HG03442 (cell line): ENCODE measurements at regions not wholly inside any gene's neighbourhood (a gene's known extent, or its start where the extent isn't known, plus 50 kb on each side); places are given as distances from the start of the nearest gene placed in this dataset.
"Not testable (repeated sequence)": the region's sequence is repeated elsewhere in the genome, so short reads cannot be mapped to it uniquely, and the experiment has no call there.

Experiments
- ATAC-seq: cut with Tn5 transposase; IDR thresholded peaks from one replicate; pipeline ENCODE4 v1.9.1; 2021; ENCODE audit warnings: mild to moderate bottlenecking, moderate library complexity; ENCODE audit not compliant: unreplicated experiment

GRCh38 chr6:144572541-144572940 lies 287.4 kb downstream of the UTRN start:
- not testable (repeated sequence) for ATAC-seq

DNA sequence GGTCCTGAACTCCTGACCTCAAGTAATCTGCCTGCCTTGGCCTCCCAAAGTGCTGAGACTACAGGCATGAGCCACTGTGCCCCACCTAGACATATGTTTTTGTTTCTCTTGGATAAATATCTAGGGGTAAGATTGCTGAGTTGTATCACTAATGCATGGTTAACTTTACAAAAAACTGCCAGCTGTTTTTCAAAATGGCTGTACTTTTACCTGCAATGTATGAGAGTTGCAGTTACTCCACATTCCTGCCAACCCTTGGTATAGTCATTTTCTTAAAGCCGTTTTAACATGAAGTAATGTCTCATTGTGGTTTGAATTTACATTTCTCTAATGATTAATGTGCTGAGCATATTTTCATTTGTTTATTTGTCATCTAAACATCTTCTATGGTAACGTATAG lies 289.7 kb downstream of the UTRN start:
- ATAC-seq, result no peak

GRCh38 chr6:144575327-144575726 lies 290.2 kb downstream of the UTRN start:
- no peak for ATAC-seq

DNA sequence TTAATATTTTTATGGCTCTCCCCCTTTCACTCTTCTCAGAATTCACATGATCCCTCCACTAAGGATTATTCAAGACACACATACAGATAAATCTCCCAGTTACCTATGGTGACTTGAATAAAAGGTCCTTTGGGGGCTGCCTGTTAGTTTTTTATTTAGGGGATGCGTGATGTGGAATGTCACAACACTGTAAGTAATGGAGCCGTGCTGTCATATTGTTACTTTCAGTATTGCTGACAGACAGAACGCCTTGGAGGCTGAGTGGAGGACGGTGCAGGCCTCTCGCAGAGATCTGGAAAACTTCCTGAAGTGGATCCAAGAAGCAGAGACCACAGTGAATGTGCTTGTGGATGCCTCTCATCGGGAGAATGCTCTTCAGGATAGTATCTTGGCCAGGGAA lies 291.7 kb downstream of the UTRN start:
- ATAC-seq, result no peak

GRCh38 chr6:144578385-144579350 lies 293.5 kb downstream of the UTRN start:
- ATAC-seq, result no peak

- no peak for ATAC-seq
Observed at GRCh38 chr6:144580039-144580438, 294.9 kb downstream of the UTRN start.

- ATAC-seq, result no peak
Observed at GRCh38 chr6:144580771-144581170, 295.6 kb downstream of the UTRN start.

DNA sequence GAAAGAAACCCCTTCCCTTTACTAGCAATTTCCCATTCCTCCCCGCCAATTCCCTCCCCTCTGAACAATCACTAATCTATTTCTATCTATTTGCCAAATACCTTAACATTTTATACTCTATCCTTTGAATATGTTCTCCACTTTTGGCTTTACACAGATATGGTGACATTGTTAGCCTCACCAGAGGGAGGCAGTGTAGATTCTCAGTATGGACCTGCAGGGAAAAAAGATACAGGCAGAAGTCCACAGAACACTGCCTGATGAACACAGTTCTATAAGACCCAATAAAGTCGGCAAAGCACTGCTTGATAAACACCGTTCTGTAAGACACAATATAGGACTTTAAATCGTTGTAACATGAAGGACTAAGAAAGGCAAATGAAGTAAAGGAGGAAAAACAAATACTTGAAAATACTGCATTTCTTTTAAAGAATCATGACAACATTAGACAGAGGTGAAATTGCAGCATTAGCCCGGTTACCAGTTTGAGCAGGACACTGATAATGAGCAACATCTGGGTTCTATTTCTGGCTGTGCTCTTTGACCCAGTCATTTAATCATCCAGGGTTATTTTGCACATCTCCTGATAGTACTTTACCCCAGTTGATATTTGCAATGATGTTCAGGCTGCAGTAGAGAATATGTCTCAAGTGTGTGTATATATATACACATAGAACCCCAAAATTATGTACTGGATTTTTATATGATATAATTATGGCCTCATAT lies 296.8 kb downstream of the UTRN start:
- ATAC-seq, result no peak

DNA sequence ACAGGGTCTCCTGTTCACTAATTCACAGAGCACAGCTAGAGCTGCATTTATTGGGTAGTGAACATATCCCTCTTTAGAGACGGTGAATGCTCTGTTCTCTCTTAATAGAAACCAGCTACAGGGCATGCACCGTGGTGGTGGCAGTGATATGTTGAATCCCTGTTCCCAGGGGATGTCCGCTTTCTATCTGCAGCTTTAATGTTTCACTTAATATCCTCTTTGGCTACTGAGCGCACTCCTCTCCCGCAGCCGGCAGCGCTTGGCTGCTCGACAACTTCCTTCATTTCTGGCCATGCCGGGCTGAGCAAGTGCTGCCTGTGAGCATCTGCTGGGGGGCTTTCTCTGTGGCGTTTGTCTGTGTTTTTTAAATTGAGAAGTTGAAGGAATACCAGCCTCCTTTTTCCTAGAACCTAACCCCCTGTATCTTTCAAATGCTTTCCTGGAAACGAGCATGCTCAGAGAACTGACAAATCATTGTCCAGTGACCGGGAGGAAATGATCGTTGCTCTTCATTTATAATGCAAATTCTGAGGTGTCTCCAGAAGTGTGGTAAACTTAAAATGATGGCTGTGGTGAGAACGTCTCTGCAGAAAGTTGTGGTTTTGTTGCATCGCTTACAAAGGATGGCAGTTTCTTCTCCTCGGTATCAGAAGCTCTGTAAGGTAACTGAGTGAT lies 297.9 kb downstream of the UTRN start:
- ATAC-seq, result peak; percentile 90

- no peak for ATAC-seq
Observed at GRCh38 chr6:144583614-144583954, 298.4 kb downstream of the UTRN start.

- ATAC-seq, result no peak
Observed at GRCh38 chr6:144585217-144585814, 300.2 kb downstream of the UTRN start.

DNA sequence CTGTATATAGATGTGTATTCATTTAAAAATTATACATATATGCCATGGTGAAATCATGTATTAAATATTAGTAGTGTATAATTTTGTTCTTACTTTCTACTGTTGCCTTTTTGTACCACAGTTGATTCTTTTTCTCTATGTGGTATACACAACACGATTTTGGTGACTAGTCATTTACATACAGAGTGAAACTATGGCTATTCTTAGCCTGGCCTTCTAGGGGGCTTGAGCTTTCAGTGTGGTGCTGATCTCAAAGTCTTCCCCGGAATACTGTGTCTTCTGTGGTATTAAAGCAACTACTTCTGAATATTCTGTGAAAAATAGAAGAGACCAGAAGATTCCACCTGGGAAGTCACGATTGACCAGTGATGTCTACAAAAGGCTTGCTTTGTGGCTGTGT lies 301.9 kb downstream of the UTRN start:
- no peak for ATAC-seq

GRCh38 chr6:144588697-144589325 lies 303.7 kb downstream of the UTRN start:
- peak; percentile 88 for ATAC-seq

- ATAC-seq, result no peak
Observed at GRCh38 chr6:144590532-144590931, 305.4 kb downstream of the UTRN start.

DNA sequence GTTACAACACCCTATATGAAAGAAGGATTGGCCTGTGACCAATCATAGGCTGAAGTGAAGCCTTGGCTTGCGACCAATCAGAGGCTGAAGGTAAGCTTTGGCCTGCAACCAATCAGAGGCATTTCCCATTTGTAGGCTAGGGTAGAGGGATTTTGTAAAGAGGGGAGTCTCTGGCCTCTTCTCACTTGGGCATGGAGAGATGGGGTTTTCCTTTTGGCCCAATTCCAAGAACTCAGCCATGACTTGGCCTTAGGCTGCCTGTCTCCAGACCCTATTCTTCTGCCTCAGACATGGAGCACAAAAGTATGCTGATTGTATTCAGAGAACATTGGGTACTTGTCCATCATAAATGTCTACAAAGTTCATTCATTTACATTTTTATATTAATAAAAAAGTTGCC lies 308.3 kb downstream of the UTRN start:
- ATAC-seq, result no peak

GRCh38 chr6:144594585-144594984 lies 309.4 kb downstream of the UTRN start:
- no peak for ATAC-seq

- ATAC-seq, result no peak
Observed at GRCh38 chr6:144595266-144595665, 310.1 kb downstream of the UTRN start.

DNA sequence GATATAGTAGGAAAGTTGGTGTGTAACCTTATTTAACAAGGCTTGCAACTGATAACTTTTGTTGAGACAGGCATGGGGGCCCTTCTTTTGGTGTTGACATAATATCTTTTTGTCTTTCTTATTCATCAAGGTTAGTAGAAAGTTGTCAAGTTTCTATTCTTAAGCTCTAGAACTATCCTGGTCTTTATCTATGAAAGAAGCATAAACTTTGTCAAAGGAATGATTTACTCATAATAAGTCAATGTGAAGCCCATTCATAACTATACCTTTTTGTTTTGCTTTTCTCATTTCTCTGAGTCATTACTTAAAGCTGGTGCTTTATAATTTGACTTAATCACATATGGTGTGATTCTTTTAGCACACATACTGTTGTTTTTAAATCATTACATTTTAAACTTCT lies 312.4 kb downstream of the UTRN start:
- no peak for ATAC-seq

DNA sequence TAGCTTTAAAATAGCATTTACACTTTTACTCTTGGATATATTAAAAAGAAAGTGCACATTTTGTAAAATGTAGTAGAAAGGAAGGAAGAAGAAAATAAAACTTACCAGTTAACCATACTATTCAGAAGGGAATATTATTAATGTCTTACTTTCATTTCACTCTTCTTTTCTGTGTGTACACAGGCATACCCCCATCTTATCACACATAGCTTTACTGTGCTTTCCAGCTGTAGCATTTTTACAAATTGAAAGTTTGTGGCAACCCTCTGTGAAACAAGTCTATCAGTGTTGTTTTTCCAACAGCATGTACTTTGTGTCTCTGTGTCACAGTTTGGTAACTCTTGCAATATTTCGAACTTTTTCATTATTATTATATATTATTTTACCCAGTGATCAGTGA lies 314.5 kb downstream of the UTRN start:
- ATAC-seq, result no peak

DNA sequence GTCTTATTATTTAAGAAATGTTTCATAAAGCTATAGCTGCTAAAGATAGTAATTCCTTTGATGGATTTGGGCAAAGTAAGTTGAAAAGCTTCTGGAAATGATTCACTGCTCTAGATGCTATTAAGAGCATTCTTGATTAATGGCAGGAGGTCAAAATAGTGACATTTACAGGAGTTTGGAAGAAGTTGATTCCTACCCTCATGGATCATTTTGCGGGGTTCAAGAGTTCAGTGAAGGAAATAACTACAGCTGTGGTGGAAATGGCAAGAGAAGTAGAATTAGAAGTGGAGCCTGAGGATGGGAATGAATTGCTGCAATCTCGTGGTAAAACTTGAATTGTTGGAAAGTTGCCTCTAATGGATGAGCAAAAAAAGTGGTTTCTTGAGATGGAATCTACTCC lies 316.1 kb downstream of the UTRN start:
- ATAC-seq, result no peak
